ENCODE measurements at regions not wholly inside any gene's neighbourhood (a gene's known extent, or its start where the extent isn't known, plus 50 kb on each side); places are given as distances from the start of the nearest gene placed in this dataset.

- FAIRE-seq (no peak), DNase-seq (ENCODE audit: low read depth) (no peak)
- no peak overlapping the region for H3K27ac Mint-ChIP-seq (ENCODE audit: unreplicated experiment)
- Histone ChIP-seq H2AFZ (ENCODE audit: low read depth, low read length) (no peak overlapping the region), H4K20me1 (ENCODE audit: insufficient read depth, low read length) (no peaks in the 10 kb centered on the region), H3K27ac (ENCODE audit: low read depth, low read length) (no peak overlapping the region), H3K9ac (ENCODE audit: low read length) (no peak overlapping the region), H3K4me3 (ENCODE audit: insufficient read depth, low read depth, low read length) (no peak overlapping the region), H3K36me3 (ENCODE audit: insufficient read depth, low read length) (no peaks in the 10 kb centered on the region), H3K4me2 (ENCODE audit: low read length) (no peak overlapping the region), H3K4me1 (ENCODE audit: insufficient read depth, low read length) (no peaks in the 10 kb centered on the region), H3K27me3 (ENCODE audit: insufficient read depth, low read length) (peaks cover 2% of the 10 kb centered on the region), H3K79me2 (ENCODE audit: insufficient read depth, low read length) (no peaks in the 10 kb centered on the region), H3K9me3 (ENCODE audit: insufficient read depth, low read depth, low read length) (peaks cover 1% of the 10 kb centered on the region)
- no peaks in the 10 kb centered on the region for H3K4me1 Mint-ChIP-seq (ENCODE audit: low read depth, unreplicated experiment)
- no peak overlapping the region for H3K4me3 Mint-ChIP-seq (ENCODE audit: unreplicated experiment)
- TF ChIP-seq EZH2 (IDR thresholded peaks at IDR 0.05; ENCODE audit: insufficient read depth, low read length) (no peak), CTCF (IDR thresholded peaks at IDR 0.05; ENCODE audit: insufficient read depth, low read depth, low read length) (no peak)
- H3K9me3 Mint-ChIP-seq (ENCODE audit: unreplicated experiment) = peaks cover 7% of the 10 kb centered on the region
- peaks cover 62% of the 10 kb centered on the region for H3K27me3 Mint-ChIP-seq (ENCODE audit: low read depth, unreplicated experiment)
- H3K36me3 Mint-ChIP-seq (ENCODE audit: low read depth, unreplicated experiment) = peaks cover 3% of the 10 kb centered on the region
These were observed 77.6 kb upstream of the RTL6 start for GRCh38 chr22:44575381-44576268.

- no peaks in the 10 kb centered on the region for H3K27me3 ChIP-seq (ENCODE audit: insufficient read depth, low read length)
- Mint-ChIP-seq H3K27ac (ENCODE audit: unreplicated experiment) (no peak overlapping the region), H3K9me3 (ENCODE audit: unreplicated experiment) (peaks cover 10% of the 10 kb centered on the region), H3K4me3 (ENCODE audit: unreplicated experiment) (no peak overlapping the region), H3K4me1 (ENCODE audit: low read depth, unreplicated experiment) (no peaks in the 10 kb centered on the region), H3K36me3 (ENCODE audit: low read depth, unreplicated experiment) (peaks cover 3% of the 10 kb centered on the region), H3K27me3 (ENCODE audit: low read depth, unreplicated experiment) (peaks cover 56% of the 10 kb centered on the region)
- H3K4me2 ChIP-seq (ENCODE audit: low read length) = no peak overlapping the region
- TF ChIP-seq EZH2 (IDR thresholded peaks at IDR 0.05; ENCODE audit: insufficient read depth, low read length) (no peak), CTCF (IDR thresholded peaks at IDR 0.05; ENCODE audit: insufficient read depth, low read depth, low read length) (no peak)
- H3K4me1 ChIP-seq (ENCODE audit: insufficient read depth, low read length) = no peaks in the 10 kb centered on the region
- no peak overlapping the region for H2AFZ ChIP-seq (ENCODE audit: low read depth, low read length)
- peaks cover 6% of the 10 kb centered on the region for H3K9me3 ChIP-seq (ENCODE audit: insufficient read depth, low read depth, low read length)
- H3K4me3 ChIP-seq (ENCODE audit: insufficient read depth, low read depth, low read length) = no peak overlapping the region
- no peaks in the 10 kb centered on the region for H3K36me3 ChIP-seq (ENCODE audit: insufficient read depth, low read length)
- H3K9ac ChIP-seq (ENCODE audit: low read length) = no peak overlapping the region
- DNase-seq (ENCODE audit: low read depth) (peak; percentile 12), FAIRE-seq (no peak)
- H4K20me1 ChIP-seq (ENCODE audit: insufficient read depth, low read length) = no peaks in the 10 kb centered on the region
- H3K79me2 ChIP-seq (ENCODE audit: insufficient read depth, low read length) = no peaks in the 10 kb centered on the region
- H3K27ac ChIP-seq (ENCODE audit: low read depth, low read length) = no peak overlapping the region
These were observed 76.8 kb upstream of the RTL6 start for GRCh38 chr22:44574640-44575380.

Data from astrocyte (in vitro differentiated cells and primary cell).